Liver (tissue), 3 donors: ENCODE measurements at regions not wholly inside any gene's neighbourhood (a gene's known extent, or its start where the extent isn't known, plus 50 kb on each side); places are given as distances from the start of the nearest gene placed in this dataset.

Source experiments
- CTCF ChIP-seq: fragments of 150-350 bp; IDR thresholded peaks from 2 replicates; pipeline ENCODE4 v1.5.1; 2017; ENCODE audit warnings: improper control_type of control experiment, low read depth, low read length; ENCODE audit not compliant: missing input control
- EGR1 ChIP-seq, 2 donors: IDR thresholded peaks; 2 replicates each; pipeline ENCODE4 v1.6.1; 2016 to 2018; ENCODE audit warnings: antibody characterized with exemption in 2 of 2, low read depth in 2 of 2
- FOXA1 ChIP-seq: IDR thresholded peaks from 2 replicates; pipeline ENCODE4 v1.6.1; 2016; ENCODE audit warnings: antibody characterized with exemption
- GABPA ChIP-seq, 2 donors: IDR thresholded peaks in 1 of 2; conservative IDR thresholded peaks in 1 of 2; 2 replicates each; pipeline ENCODE4 v1.6.1; 2016; ENCODE audit warnings: antibody characterized with exemption in 2 of 2, mild to moderate bottlenecking in 1 of 2, moderate library complexity in 1 of 2
- HNF4A ChIP-seq, 2 donors: conservative IDR thresholded peaks; 2 replicates each; pipeline ENCODE4 v1.6.1; 2016; ENCODE audit warnings: antibody characterized with exemption in 2 of 2, mild to moderate bottlenecking in 2 of 2
- MAX ChIP-seq: IDR thresholded peaks from 2 replicates; pipeline ENCODE4 v1.6.1; 2016; ENCODE audit warnings: antibody characterized with exemption
- RAD21 ChIP-seq, 2 donors: IDR thresholded peaks; 2 replicates each; pipeline ENCODE4 v1.6.1; 2016; ENCODE audit warnings: antibody characterized with exemption in 2 of 2, mild to moderate bottlenecking in 2 of 2
- REST ChIP-seq: IDR thresholded peaks from 2 replicates; pipeline ENCODE4 v1.6.1; 2016; ENCODE audit warnings: antibody characterized with exemption, mild to moderate bottlenecking
- SP1 ChIP-seq: IDR thresholded peaks from 2 replicates; pipeline ENCODE4 v1.6.1; 2018; ENCODE audit warnings: antibody characterized with exemption, mild to moderate bottlenecking
- TAF1 ChIP-seq: conservative IDR thresholded peaks from 2 replicates; pipeline ENCODE4 v1.6.1; 2016; ENCODE audit warnings: antibody characterized with exemption, mild to moderate bottlenecking
- YY1 ChIP-seq: IDR thresholded peaks from 2 replicates; pipeline ENCODE4 v1.6.1; 2016; ENCODE audit warnings: antibody characterized with exemption, mild to moderate bottlenecking
- ZBTB33 ChIP-seq: IDR thresholded peaks from 2 replicates; pipeline ENCODE4 v1.6.1; 2016; ENCODE audit warnings: antibody characterized with exemption
- donor health status: healthy.
- donor health status: healthy.

- no peak for TF ChIP-seq SP1
- TF ChIP-seq CTCF = no peak
- TF ChIP-seq RAD21 (IDR thresholded peaks at IDR 0.05) = no peak
- TF ChIP-seq REST = no peak
- no peak for TF ChIP-seq ZBTB33
- TF ChIP-seq GABPA (IDR thresholded peaks at IDR 0.05 in 1 of 2, conservative IDR thresholded peaks at IDR 0.05 in 1 of 2) = no peak
- no peak for TF ChIP-seq TAF1
- TF ChIP-seq HNF4A (conservative IDR thresholded peaks at IDR 0.05) = no peak
- TF ChIP-seq MAX = no peak
- TF ChIP-seq FOXA1 = no peak
- no peak for TF ChIP-seq YY1
- TF ChIP-seq EGR1 (IDR thresholded peaks at IDR 0.05; ENCODE audit: low read depth in 2 of 2) = no peak
Observed at GRCh38 chr5:128708841-128709240, 170.8 kb upstream of the FBN2 start.
